Gastrocnemius medialis (tissue), 4 donors: ENCODE measurements at regions not wholly inside any gene's neighbourhood (a gene's known extent, or its start where the extent isn't known, plus 50 kb on each side); places are given as distances from the start of the nearest gene placed in this dataset.

ENCODE experiments used
- CTCF ChIP-seq, 5 experiments: fragments of 450-650 bp in 3 of 5; fragments of 200-600 bp in 2 of 5; sonication (generic) in 2 of 5; IDR thresholded peaks in 4 of 5; conservative IDR thresholded peaks in 1 of 5; 1 replicate in 4 of 5; 2 replicates in 1 of 5; pipeline ENCODE4 v1.5.1; 2016 to 2019; ENCODE audit warnings: antibody characterized with exemption in 5 of 5, mild to moderate bottlenecking in 3 of 5, moderate library complexity in 3 of 5
- POLR2A ChIP-seq, 2 donors: fragments of 450-650 bp; IDR thresholded peaks; one replicate each; pipeline ENCODE4 v1.6.1; 2017; ENCODE audit warnings: antibody characterized with exemption in 2 of 2, mild to moderate bottlenecking in 2 of 2, moderate library complexity in 2 of 2

DNA sequence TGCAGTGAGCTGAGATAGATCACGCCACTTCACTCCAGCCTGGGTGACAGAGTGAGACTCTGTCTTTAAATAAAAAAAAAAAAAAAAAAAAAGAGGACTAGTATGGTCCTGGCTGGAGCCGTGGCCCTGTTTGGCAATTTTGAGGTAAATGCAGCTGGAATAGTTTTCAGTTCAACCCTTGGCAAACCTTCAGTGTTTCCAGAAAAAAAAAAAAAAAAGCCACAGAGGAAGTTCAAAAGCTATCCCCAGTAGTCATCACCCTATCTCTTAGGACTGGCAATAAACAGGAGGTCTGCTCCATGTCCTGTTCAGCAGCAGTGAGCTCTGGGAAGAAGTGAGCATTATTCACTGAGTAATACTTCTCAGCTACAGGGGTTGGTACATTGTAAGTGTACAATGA is 56.8 kb upstream of the ERRFI1 start:
- TF ChIP-seq CTCF (IDR thresholded peaks at IDR 0.05 in 4 of 5, conservative IDR thresholded peaks at IDR 0.05 in 1 of 5), result no peak
- TF ChIP-seq POLR2A (IDR thresholded peaks at IDR 0.05), result no peak
